H9 (cell line): ENCODE measurements at regions not wholly inside any gene's neighbourhood (a gene's known extent, or its start where the extent isn't known, plus 50 kb on each side); places are given as distances from the start of the nearest gene placed in this dataset.

Experiments
- DNase-seq: peaks from one replicate; pipeline ENCODE4 v3.0.0-alpha.2; 2017
- H2AFZ ChIP-seq: one replicate; pipeline ENCODE4 v1.6.1; 2013; ENCODE audit warnings: mild to moderate bottlenecking, low read length, control low read depth, moderate library complexity
- H2AK5ac ChIP-seq: 2 replicates; pipeline ENCODE4 v1.6.1; 2013; ENCODE audit warnings: low read length, control low read depth, mixed read lengths; ENCODE audit not compliant: insufficient read length
- H2BK120ac ChIP-seq: one replicate; pipeline ENCODE4 v1.6.1; 2013; ENCODE audit warnings: low read depth, mild to moderate bottlenecking, low read length, control low read depth, inconsistent platforms; ENCODE audit not compliant: poor library complexity, severe bottlenecking
- H2BK12ac ChIP-seq: 2 replicates; pipeline ENCODE4 v1.6.1; 2013; ENCODE audit warnings: low read length, control low read depth, mixed read lengths, low read depth; ENCODE audit not compliant: insufficient read length
- H2BK15ac ChIP-seq: 2 replicates; pipeline ENCODE4 v1.6.1; 2013; ENCODE audit warnings: low read depth, low read length, control low read depth
- H2BK20ac ChIP-seq: one replicate; pipeline ENCODE4 v1.6.1; 2013; ENCODE audit warnings: low read depth, mild to moderate bottlenecking, low read length, control low read depth, inconsistent platforms; ENCODE audit not compliant: poor library complexity, severe bottlenecking
- H2BK5ac ChIP-seq: 2 replicates; pipeline ENCODE4 v1.6.1; 2013; ENCODE audit warnings: low read length, control low read depth, mixed read lengths; ENCODE audit not compliant: insufficient read length
- H3K14ac ChIP-seq: 2 replicates; pipeline ENCODE4 v1.6.1; 2013; ENCODE audit warnings: low read length, control low read depth; ENCODE audit not compliant: insufficient read depth
- H3K18ac ChIP-seq: 2 replicates; pipeline ENCODE4 v1.6.1; 2013; ENCODE audit warnings: low read depth, mild to moderate bottlenecking, mixed read lengths, low read length, control low read depth; ENCODE audit not compliant: insufficient read length
- H3K23ac ChIP-seq: 2 replicates; pipeline ENCODE4 v1.6.1; 2013; ENCODE audit warnings: low read length, control low read depth, mixed read lengths, low read depth; ENCODE audit not compliant: insufficient read length
- H3K23me2 ChIP-seq: 2 replicates; pipeline ENCODE4 v1.6.1; 2013; ENCODE audit warnings: low read depth, mild to moderate bottlenecking, mixed read lengths, low read length, control low read depth; ENCODE audit not compliant: insufficient read length, poor library complexity, severe bottlenecking
- H3K27ac ChIP-seq: 2 replicates; pipeline ENCODE4 v1.5.1; 2013; ENCODE audit warnings: low read length, control low read depth, mixed read lengths, low read depth; ENCODE audit not compliant: insufficient read length
- H3K27me3 ChIP-seq: 2 replicates; pipeline ENCODE4 v1.6.1; 2013; ENCODE audit warnings: low read length, control low read depth, inconsistent platforms; ENCODE audit not compliant: insufficient read depth
- H3K4ac ChIP-seq: 2 replicates; pipeline ENCODE4 v1.6.1; 2013; ENCODE audit warnings: low read depth, mild to moderate bottlenecking, control low read depth, inconsistent platforms, low read length, moderate library complexity
- H3K4me1 ChIP-seq: 2 replicates; pipeline ENCODE4 v1.6.1; 2013; ENCODE audit warnings: low read length, control low read depth, inconsistent platforms; ENCODE audit not compliant: insufficient read depth
- H3K4me2 ChIP-seq: 2 replicates; pipeline ENCODE4 v1.6.1; 2013; ENCODE audit warnings: low read length, control low read depth, mixed read lengths; ENCODE audit not compliant: insufficient read length, insufficient read depth
- H3K56ac ChIP-seq: 2 replicates; pipeline ENCODE4 v1.6.1; 2013; ENCODE audit warnings: low read depth, mild to moderate bottlenecking, mixed read lengths, low read length, control low read depth; ENCODE audit not compliant: insufficient read length
- H3K79me1 ChIP-seq: 2 replicates; pipeline ENCODE4 v1.6.1; 2013; ENCODE audit warnings: low read depth, mild to moderate bottlenecking, moderate library complexity, low read length, control low read depth, inconsistent platforms; ENCODE audit not compliant: insufficient read depth, poor library complexity, severe bottlenecking
- H3K79me2 ChIP-seq: 2 replicates; pipeline ENCODE4 v1.6.1; 2013; ENCODE audit warnings: low read length, control low read depth, inconsistent platforms; ENCODE audit not compliant: insufficient read depth
- H3K9ac ChIP-seq: 2 replicates; pipeline ENCODE4 v1.6.1; 2013; ENCODE audit warnings: low read length, control low read depth, mixed read lengths; ENCODE audit not compliant: insufficient read length; ENCODE audit errors: extremely low read depth
- H3K9me3 ChIP-seq: one replicate; pipeline ENCODE4 v1.6.1; 2013; ENCODE audit warnings: low read depth, low read length, inconsistent platforms; ENCODE audit not compliant: control insufficient read depth
- H3T11ph ChIP-seq: one replicate; pipeline ENCODE4 v1.6.1; 2013; ENCODE audit warnings: mild to moderate bottlenecking, low read length, control low read depth, inconsistent platforms
- H4K20me1 ChIP-seq: one replicate; pipeline ENCODE4 v1.6.1; 2013; ENCODE audit not compliant: control insufficient read depth, insufficient read length, insufficient read depth
- H4K5ac ChIP-seq: 2 replicates; pipeline ENCODE4 v1.6.1; 2013; ENCODE audit warnings: low read depth, mild to moderate bottlenecking, mixed read lengths, low read length, control low read depth; ENCODE audit not compliant: insufficient read length
- H4K8ac ChIP-seq: replicated peaks from 2 replicates; pipeline ENCODE4 v1.6.1; 2013; ENCODE audit warnings: low read length, control low read depth, mixed read lengths, low read depth; ENCODE audit not compliant: insufficient read length
- H4K91ac ChIP-seq: 2 replicates; pipeline ENCODE4 v1.6.1; 2013; ENCODE audit warnings: low read depth, mild to moderate bottlenecking, moderate library complexity, mixed read lengths, low read length, control low read depth; ENCODE audit not compliant: insufficient read length
- H3K27ac Mint-ChIP-seq, 3 experiments: 2 replicates in 2 of 3; 3 replicates in 1 of 3; pipeline ENCODE4 v1.8.0; 2020 to 2021; ENCODE audit warnings: mixed read lengths in 3 of 3, mild to moderate bottlenecking in 1 of 3, moderate library complexity in 1 of 3
- H3K27me3 Mint-ChIP-seq: 2 replicates; pipeline ENCODE4 v1.8.0; 2021; ENCODE audit warnings: low read depth, mild to moderate bottlenecking, moderate library complexity, mixed read lengths
- H3K36me3 Mint-ChIP-seq, 3 experiments: 2 replicates in 2 of 3; 3 replicates in 1 of 3; pipeline ENCODE4 v1.8.0; 2020 to 2021; ENCODE audit warnings: low read depth in 3 of 3, mixed read lengths in 3 of 3; ENCODE audit not compliant: insufficient read depth in 1 of 3
- H3K4me1 Mint-ChIP-seq, 2 experiments: 2 replicates each; pipeline ENCODE4 v1.8.0; 2020; ENCODE audit warnings: mixed read lengths in 2 of 2
- H3K4me3 Mint-ChIP-seq, 2 experiments: 2 replicates in 1 of 2; 3 replicates in 1 of 2; pipeline ENCODE4 v1.8.0; 2020 to 2021; ENCODE audit warnings: mild to moderate bottlenecking in 2 of 2, mixed read lengths in 2 of 2, moderate library complexity in 1 of 2
- H3K9me3 Mint-ChIP-seq, 2 experiments: 2 replicates in 1 of 2; 3 replicates in 1 of 2; pipeline ENCODE4 v1.8.0; 2020; ENCODE audit warnings: mild to moderate bottlenecking in 2 of 2, mixed read lengths in 2 of 2, moderate library complexity in 1 of 2
- CTCF ChIP-seq: fragments of 200-600 bp; sonication (generic); conservative IDR thresholded peaks from 3 replicates; pipeline ENCODE4 v1.8.0; 2021; ENCODE audit warnings: antibody characterized with exemption, mild to moderate bottlenecking
- WGBS: extraction: QIAGEN DNeasy Blood & Tissue Kit; methylation state at CpG from one replicate; pipeline ENCODE4 v1.1.7; 2013; ENCODE audit warnings: missing lambda C conversion rate, low lambda C conversion rate, mixed read lengths; ENCODE audit not compliant: insufficient read length; ENCODE audit errors: extremely low coverage; 5-methylcytosine and 5-hydroxymethylcytosine counted together

GRCh38 chr22:47534804-47535410 is 772.5 kb downstream of the TBC1D22A start:
- H3K18ac ChIP-seq = no peak overlapping the region
- H4K5ac ChIP-seq = no peak overlapping the region
- H3K9ac ChIP-seq = no peak overlapping the region
- H2BK20ac ChIP-seq = no peak overlapping the region
- H3K14ac ChIP-seq = no peak overlapping the region
- H3K4me2 ChIP-seq = no peak overlapping the region
- H3K4ac ChIP-seq = no peak overlapping the region
- no peak overlapping the region for H2BK12ac ChIP-seq
- no peak for TF ChIP-seq CTCF
- no peaks in the 10 kb centered on the region for H3K79me2 ChIP-seq
- H3K56ac ChIP-seq = no peak overlapping the region
- no peak overlapping the region for H2AFZ ChIP-seq
- Mint-ChIP-seq H3K4me3 (no peak overlapping the region), H3K27ac (no peak overlapping the region), H3K9me3 (peaks cover 76 to 94% of the 10 kb centered on the region in 2 experiments), H3K27me3 (peaks cover 8% of the 10 kb centered on the region), H3K4me1 (no peaks in the 10 kb centered on the region), H3K36me3 (peaks cover 4 to 38% (median 9%) of the 10 kb centered on the region in 3 experiments; a peak in 6 of 7 replicates)
- no peak overlapping the region for H3K27ac ChIP-seq
- no peaks in the 10 kb centered on the region for H3K23me2 ChIP-seq
- H3T11ph ChIP-seq = no peak overlapping the region
- no peak overlapping the region for H2BK15ac ChIP-seq
- no peaks in the 10 kb centered on the region for H3K79me1 ChIP-seq
- no peaks in the 10 kb centered on the region for H3K27me3 ChIP-seq
- no peak overlapping the region for H2BK120ac ChIP-seq
- H4K20me1 ChIP-seq = no peaks in the 10 kb centered on the region
- H3K4me1 ChIP-seq = no peaks in the 10 kb centered on the region
- H3K23ac ChIP-seq = no peak overlapping the region
- no peak overlapping the region for H2AK5ac ChIP-seq
- no peak overlapping the region for H2BK5ac ChIP-seq
- DNase-seq = no peak
- peaks cover 85% of the 10 kb centered on the region for H3K9me3 ChIP-seq
- H4K91ac ChIP-seq = no peak overlapping the region
- H4K8ac ChIP-seq = no peak overlapping the region
- WGBS = no CpG with 5 or more reads among the region's 9 CpGs
